ENCODE measurements at regions not wholly inside any gene's neighbourhood (a gene's known extent, or its start where the extent isn't known, plus 50 kb on each side); places are given as distances from the start of the nearest gene placed in this dataset.
A peak's percentile ranks its signal among the peaks of the same experiment; 100 is the strongest.
"Not testable (repeated sequence)": the region's sequence is repeated elsewhere in the genome, so short reads cannot be mapped to it uniquely, and the experiment has no call there.

GRCh38 chr9:39559384-39559783, 203.9 kb downstream of the SPATA31A1 start:
- peak; percentile 58 for TF ChIP-seq CTCF (conservative IDR thresholded peaks at IDR 0.05)
- not testable (repeated sequence) for H3K27ac ChIP-seq

GRCh38 chr9:39566782-39567181, 211.3 kb downstream of the SPATA31A1 start:
- not testable (repeated sequence) for H3K27ac ChIP-seq

- H3K27ac ChIP-seq = not testable (repeated sequence)
Measured at GRCh38 chr9:39567396-39567795, 211.9 kb downstream of the SPATA31A1 start.

- H3K27ac ChIP-seq = not testable (repeated sequence)
Measured at GRCh38 chr9:39568900-39569299, 213.4 kb downstream of the SPATA31A1 start.

GRCh38 chr9:39573024-39574022, 217.9 kb downstream of the SPATA31A1 start:
- H3K27ac ChIP-seq = not testable (repeated sequence)

GRCh38 chr9:39579000-39579399, 223.5 kb downstream of the SPATA31A1 start:
- H3K27ac ChIP-seq = not testable (repeated sequence)

- H3K27ac ChIP-seq = not testable (repeated sequence)
Measured at GRCh38 chr9:39581296-39581695, 225.8 kb downstream of the SPATA31A1 start.

- H3K27ac ChIP-seq = not testable (repeated sequence)
Measured at GRCh38 chr9:39582677-39583412, 227.4 kb downstream of the SPATA31A1 start.

- not testable (repeated sequence) for H3K27ac ChIP-seq
Measured at GRCh38 chr9:39583413-39583747, 227.9 kb downstream of the SPATA31A1 start.

- H3K27ac ChIP-seq = not testable (repeated sequence)
Measured at GRCh38 chr9:39585233-39585632, 229.8 kb downstream of the SPATA31A1 start.

- TF ChIP-seq CTCF (conservative IDR thresholded peaks at IDR 0.05) = no peak
- no peak overlapping the region for H3K27ac ChIP-seq
Measured at GRCh38 chr9:39587844-39588499, 232.5 kb downstream of the SPATA31A1 start.

- no peak for TF ChIP-seq CTCF (conservative IDR thresholded peaks at IDR 0.05)
- no peak overlapping the region for H3K27ac ChIP-seq
Measured at GRCh38 chr9:39588500-39589137, 233.2 kb downstream of the SPATA31A1 start.

GRCh38 chr9:39604089-39604488, 248.6 kb downstream of the SPATA31A1 start:
- H3K27ac ChIP-seq = not testable (repeated sequence)

GRCh38 chr9:39611449-39612231, 256.2 kb downstream of the SPATA31A1 start:
- not testable (repeated sequence) for H3K27ac ChIP-seq

GRCh38 chr9:39616480-39616879, 261.0 kb downstream of the SPATA31A1 start:
- not testable (repeated sequence) for H3K27ac ChIP-seq

- not testable (repeated sequence) for H3K27ac ChIP-seq
Measured at GRCh38 chr9:39624048-39624447, 268.6 kb downstream of the SPATA31A1 start.
